Thoracic aorta (tissue), 2 donors: ENCODE measurements at regions not wholly inside any gene's neighbourhood (a gene's known extent, or its start where the extent isn't known, plus 50 kb on each side); places are given as distances from the start of the nearest gene placed in this dataset.
"Not testable (repeated sequence)": the region's sequence is repeated elsewhere in the genome, so short reads cannot be mapped to it uniquely, and the experiment has no call there.

Experiments
- ATAC-seq: fragments of 150-250 bp; one replicate; pipeline ENCODE4 v1.8.0; 2017; ENCODE audit warnings: low read depth; ENCODE audit not compliant: insufficient number of reproducible peaks, low FRiP score
- DNase-seq: peaks from one replicate; pipeline ENCODE4 v3.0.0-alpha.2; 2020; ENCODE audit warnings: low spot score
- H3K27ac ChIP-seq, 2 donors: fragments of 200-600 bp; sonication (generic); 1 replicate in 1 of 2; 2 replicates in 1 of 2; pipeline ENCODE4 v1.5.1; 2016; ENCODE audit warnings: mild to moderate bottlenecking in 2 of 2, moderate library complexity in 2 of 2
- H3K27me3 ChIP-seq: fragments of 200-600 bp; sonication (generic); replicated peaks from 2 replicates; pipeline ENCODE4 v1.6.0; 2016; ENCODE audit warnings: mild to moderate bottlenecking; ENCODE audit not compliant: insufficient read depth
- H3K36me3 ChIP-seq: fragments of 200-600 bp; sonication (generic); one replicate; pipeline ENCODE4 v1.5.1; 2016
- H3K4me1 ChIP-seq, 2 donors: fragments of 200-600 bp; sonication (generic); 1 replicate in 1 of 2; 2 replicates in 1 of 2; pipeline versions ENCODE4 v1.5.1 to v1.6.0; 2016; ENCODE audit warnings: low read depth in 2 of 2, mild to moderate bottlenecking in 1 of 2; ENCODE audit not compliant: control insufficient read depth in 1 of 2
- H3K4me3 ChIP-seq: fragments of 200-600 bp; sonication (generic); 2 replicates; pipeline ENCODE4 v1.5.1; 2016; ENCODE audit warnings: mild to moderate bottlenecking
- H3K9me3 ChIP-seq: fragments of 200-600 bp; sonication (generic); 2 replicates; pipeline ENCODE4 v1.5.1; 2016
- TF ChIP-seq, protein P1 (sequence below): fragments of 200-600 bp; sonication (generic); IDR thresholded peaks from one replicate; pipeline ENCODE4 v1.5.1; 2019; ENCODE audit warnings: antibody characterized with exemption

- TF ChIP-seq, protein P1, sequence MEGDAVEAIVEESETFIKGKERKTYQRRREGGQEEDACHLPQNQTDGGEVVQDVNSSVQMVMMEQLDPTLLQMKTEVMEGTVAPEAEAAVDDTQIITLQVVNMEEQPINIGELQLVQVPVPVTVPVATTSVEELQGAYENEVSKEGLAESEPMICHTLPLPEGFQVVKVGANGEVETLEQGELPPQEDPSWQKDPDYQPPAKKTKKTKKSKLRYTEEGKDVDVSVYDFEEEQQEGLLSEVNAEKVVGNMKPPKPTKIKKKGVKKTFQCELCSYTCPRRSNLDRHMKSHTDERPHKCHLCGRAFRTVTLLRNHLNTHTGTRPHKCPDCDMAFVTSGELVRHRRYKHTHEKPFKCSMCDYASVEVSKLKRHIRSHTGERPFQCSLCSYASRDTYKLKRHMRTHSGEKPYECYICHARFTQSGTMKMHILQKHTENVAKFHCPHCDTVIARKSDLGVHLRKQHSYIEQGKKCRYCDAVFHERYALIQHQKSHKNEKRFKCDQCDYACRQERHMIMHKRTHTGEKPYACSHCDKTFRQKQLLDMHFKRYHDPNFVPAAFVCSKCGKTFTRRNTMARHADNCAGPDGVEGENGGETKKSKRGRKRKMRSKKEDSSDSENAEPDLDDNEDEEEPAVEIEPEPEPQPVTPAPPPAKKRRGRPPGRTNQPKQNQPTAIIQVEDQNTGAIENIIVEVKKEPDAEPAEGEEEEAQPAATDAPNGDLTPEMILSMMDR: no peak
- no peak for DNase-seq
- Histone ChIP-seq H3K4me1 (peaks cover 7 to 12% of the 10 kb centered on the region in 2 donors), H3K4me3 (no peak overlapping the region), H3K36me3 (no peaks in the 10 kb centered on the region), H3K27ac (no peak overlapping the region), H3K27me3 (no peaks in the 10 kb centered on the region), H3K9me3 (no peaks in the 10 kb centered on the region)
- ATAC-seq: no peak
These were observed 154.7 kb upstream of the TSC22D1 start for GRCh38 chr13:44730851-44731250.

- H3K9me3 ChIP-seq: no peaks in the 10 kb centered on the region
- peaks cover 7 to 11% of the 10 kb centered on the region in 2 donors for H3K4me1 ChIP-seq
- ATAC-seq (no peak), DNase-seq (no peak)
- TF ChIP-seq, protein P1: no peak
- H3K36me3 ChIP-seq: no peaks in the 10 kb centered on the region
- H3K27ac ChIP-seq: no peak overlapping the region
- H3K27me3 ChIP-seq: no peaks in the 10 kb centered on the region
- no peak overlapping the region for H3K4me3 ChIP-seq
These were observed 154.0 kb upstream of the TSC22D1 start for GRCh38 chr13:44730099-44730498.

DNA sequence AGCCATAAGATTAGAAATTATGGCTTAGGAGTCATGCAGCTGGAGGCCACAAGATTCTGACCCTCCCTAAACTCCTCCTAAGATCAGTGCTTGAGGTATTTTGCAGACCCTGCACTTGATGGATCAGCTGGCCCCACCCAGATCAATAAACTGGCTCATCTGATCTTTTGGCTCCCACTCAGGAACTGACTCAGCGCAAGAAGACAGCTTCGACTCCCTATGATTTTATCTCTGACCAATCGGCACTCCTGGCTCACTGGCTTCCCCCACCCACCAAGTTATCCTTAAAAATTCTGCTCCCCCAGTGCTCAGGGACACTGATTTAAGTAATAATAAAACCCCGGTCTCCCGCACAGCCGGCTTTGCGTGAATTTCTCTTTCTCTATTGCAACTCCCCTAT, 151.5 kb upstream of the TSC22D1 start:
- H3K27me3 ChIP-seq, H3K9me3 ChIP-seq, H3K36me3 ChIP-seq, H3K4me1 ChIP-seq, H3K4me3 ChIP-seq, H3K27ac ChIP-seq, DNase-seq, ATAC-seq: not testable (repeated sequence)

- Histone ChIP-seq H3K4me1 (no peaks in the 10 kb centered on the region), H3K9me3 (no peaks in the 10 kb centered on the region), H3K36me3 (no peaks in the 10 kb centered on the region), H3K4me3 (no peak overlapping the region), H3K27ac (no peak overlapping the region), H3K27me3 (no peaks in the 10 kb centered on the region)
- ATAC-seq: no peak
- no peak for DNase-seq
- TF ChIP-seq, protein P1: no peak
These were observed 150.6 kb upstream of the TSC22D1 start for GRCh38 chr13:44726778-44727177.

GRCh38 chr13:44726214-44726613, 150.1 kb upstream of the TSC22D1 start:
- Histone ChIP-seq H3K36me3 (no peaks in the 10 kb centered on the region), H3K4me3 (no peak overlapping the region), H3K4me1 (peaks cover 0 to 2% of the 10 kb centered on the region in 2 donors), H3K27ac (no peak overlapping the region), H3K27me3 (no peaks in the 10 kb centered on the region), H3K9me3 (no peaks in the 10 kb centered on the region)
- DNase-seq (no peak), ATAC-seq (no peak)
- TF ChIP-seq, protein P1: no peak
